SIG-M5 treated with dmso at 0.1 percent for 504 hours (cell line): ENCODE measurements at regions not wholly inside any gene's neighbourhood (a gene's known extent, or its start where the extent isn't known, plus 50 kb on each side); places are given as distances from the start of the nearest gene placed in this dataset.

Experiments used
- DNase-seq: peaks from one replicate; lab custom pipeline; 2025; ENCODE audit not compliant: unreplicated experiment; lab: John Stamatoyannopoulos, UW

DNA sequence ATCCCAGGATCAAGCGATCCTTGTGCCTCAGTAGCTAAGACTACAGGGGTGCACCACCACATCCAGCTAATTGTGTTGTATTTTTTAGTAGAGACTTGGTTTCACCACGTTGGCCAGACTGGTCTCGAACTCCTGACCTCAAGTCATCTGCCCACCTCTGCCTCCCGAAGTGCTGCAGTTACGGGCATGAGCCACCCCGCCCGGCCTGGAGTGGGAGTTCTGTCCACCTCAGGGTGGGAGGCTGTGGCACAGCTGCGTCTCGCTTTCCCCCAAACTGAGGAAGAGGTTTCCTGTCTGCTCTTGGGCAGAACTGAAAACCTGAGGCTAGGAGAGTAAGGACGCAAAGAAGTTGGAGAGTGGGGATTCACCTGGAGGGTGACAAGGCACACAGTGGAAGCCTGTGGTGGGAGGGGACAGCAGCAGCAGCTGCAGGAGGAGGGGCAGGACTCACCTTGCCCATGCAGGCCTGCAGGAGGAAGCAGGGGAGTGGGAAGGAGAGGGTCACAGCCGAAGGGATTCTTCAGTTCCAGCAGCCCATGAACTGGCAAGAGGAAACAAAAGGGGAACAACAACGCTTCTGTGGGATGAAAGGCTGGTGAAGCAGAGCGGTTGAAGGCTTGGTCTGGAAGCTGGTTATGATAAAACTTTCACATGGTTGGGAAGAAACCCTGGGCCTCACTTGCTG is 181.4 kb downstream of the GAS1 start:
- DNase-seq = peak; percentile 1

DNA sequence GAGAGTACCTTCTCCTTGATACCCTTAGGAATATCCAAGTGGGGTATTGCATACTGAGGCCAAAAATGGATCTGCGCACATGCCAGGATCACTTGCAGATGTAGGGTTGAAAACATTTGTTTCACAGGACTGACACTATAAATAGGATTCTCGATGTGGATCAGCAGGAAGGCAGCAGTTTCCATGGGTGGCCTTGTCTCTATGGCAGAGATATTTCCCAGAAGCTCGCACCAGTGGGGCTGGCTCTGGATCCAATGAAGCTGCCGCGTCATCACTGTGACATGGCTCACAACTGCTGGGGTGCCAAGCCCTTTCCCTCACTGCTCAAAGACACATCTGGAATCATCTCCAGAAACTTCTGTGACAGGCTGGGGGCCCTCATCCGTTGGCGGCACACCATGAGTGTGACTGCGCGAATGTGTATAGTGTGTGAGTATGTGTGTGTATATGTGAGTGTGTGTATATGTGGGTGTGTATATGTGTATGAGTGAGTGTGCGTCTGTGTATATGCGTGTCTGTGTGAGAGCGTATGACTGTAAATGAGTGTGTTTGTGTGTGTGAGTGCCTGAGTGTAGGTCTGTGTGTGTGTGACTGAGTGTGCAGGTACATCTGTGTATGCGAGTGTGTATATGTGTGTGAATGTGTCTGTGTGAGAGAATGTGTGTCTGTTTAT is 182.5 kb downstream of the GAS1 start:
- no peak for DNase-seq

DNA sequence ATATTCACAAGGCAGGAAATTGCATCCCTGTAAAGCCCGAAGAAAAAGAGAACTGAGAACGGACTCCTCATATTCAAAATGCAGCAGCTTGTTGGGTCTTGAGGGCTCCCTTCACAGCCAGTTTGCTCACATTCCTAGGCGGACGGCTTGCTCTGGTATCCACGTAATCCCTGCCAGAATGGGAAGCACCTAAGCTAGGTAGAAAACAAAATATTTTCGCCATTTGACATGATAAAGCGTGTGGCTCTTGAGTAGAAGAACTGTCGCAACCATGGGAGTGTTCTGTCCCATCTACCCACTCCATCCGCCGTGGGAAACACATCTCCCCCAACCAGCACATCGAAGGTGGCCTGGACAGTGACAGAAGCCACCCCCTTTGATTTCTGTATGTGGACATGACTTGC is 183.1 kb downstream of the GAS1 start:
- DNase-seq = peak; percentile 24

DNA sequence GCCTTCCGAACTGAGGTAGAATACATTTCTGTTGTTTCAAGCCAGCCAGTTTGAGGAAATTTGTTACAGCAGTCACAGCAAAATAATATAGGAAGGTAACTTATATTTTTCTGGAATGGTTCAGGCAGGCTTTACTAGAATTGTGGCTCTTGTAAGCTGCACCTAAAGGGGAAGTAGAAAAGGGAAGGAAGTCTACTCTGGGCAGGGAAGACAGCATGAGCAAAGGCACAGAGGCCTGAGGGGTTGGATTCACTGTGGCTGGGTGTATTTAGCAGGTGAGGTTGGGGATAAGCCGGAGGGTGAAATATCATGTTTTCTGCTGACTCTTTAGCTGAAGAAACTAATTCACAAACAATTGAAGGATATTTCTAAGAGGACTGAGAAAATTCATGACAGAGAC is 183.5 kb downstream of the GAS1 start:
- peak; percentile 61 for DNase-seq

DNA sequence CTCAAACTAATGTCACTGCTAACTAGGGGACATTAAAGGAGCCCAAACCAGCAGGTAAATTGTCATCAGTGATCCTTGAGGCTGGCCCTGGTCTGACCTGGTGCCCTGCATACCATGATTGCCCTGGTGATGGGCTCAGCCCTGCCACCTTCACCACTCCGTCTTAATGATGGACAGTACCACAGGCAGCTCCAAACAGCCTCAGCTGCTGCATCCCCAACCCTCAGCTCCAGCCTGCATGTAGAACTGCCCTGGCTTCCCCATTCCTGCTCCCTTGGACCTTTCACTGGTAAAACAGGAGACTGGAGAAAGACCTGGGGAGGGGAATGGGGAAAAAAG is 190.0 kb downstream of the GAS1 start:
- no peak for DNase-seq

DNA sequence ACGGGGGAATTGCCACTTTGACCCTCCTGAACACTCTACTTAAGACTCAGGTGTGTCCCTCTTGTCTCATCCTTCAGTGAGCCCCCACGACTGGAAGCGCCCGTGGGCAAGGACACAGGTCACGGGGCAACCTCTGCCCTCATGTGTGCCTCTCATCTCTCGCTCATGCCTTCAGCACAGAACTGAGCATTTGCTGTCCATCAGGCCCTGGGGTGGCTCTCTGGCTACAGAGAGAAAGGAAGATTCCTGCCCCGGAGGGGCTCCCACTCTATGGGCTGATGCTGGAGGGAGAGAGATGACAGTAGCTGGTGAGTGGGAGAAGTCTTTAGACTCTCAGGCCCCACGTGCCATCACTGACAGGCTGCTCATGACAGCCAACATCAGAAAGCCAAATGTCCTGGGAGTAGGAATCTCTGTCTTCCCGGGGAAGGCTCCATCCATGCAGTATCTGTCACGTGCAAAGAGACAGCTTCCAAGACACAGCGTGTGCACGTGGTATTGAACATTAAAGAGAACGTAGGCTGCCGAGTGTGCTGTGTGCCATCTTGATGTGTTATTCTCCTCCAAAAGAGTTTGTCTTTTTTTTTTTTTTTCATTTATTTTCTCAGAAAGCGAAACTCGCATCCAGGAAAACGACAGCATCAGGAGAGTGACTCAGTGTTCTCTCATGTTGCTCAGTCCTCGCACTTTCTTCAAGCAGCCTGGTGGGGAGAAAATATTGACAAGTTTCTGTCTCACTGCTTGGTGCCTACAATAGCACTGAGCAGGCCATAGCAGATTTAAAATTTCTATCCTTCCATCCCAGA is 190.5 kb downstream of the GAS1 start:
- DNase-seq = no peak

DNA sequence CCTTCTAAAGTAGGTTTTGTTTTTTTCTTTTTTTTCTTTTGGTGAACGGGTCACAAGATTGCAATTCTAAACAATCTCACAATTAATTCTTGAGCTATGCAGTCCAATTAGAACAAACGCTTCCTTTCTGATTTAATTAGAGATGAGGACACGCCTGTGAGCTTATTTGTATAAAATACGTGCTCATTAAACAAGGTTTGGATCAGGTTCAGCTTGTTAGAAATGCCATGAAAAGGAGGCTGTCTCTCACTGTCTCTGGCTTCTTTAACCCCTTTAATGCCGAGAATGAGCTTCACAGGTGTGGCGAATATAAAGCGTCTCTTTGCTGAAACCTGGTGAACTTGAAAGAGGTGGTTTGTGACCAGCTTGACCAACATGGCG is 191.8 kb downstream of the GAS1 start:
- DNase-seq = no peak

DNA sequence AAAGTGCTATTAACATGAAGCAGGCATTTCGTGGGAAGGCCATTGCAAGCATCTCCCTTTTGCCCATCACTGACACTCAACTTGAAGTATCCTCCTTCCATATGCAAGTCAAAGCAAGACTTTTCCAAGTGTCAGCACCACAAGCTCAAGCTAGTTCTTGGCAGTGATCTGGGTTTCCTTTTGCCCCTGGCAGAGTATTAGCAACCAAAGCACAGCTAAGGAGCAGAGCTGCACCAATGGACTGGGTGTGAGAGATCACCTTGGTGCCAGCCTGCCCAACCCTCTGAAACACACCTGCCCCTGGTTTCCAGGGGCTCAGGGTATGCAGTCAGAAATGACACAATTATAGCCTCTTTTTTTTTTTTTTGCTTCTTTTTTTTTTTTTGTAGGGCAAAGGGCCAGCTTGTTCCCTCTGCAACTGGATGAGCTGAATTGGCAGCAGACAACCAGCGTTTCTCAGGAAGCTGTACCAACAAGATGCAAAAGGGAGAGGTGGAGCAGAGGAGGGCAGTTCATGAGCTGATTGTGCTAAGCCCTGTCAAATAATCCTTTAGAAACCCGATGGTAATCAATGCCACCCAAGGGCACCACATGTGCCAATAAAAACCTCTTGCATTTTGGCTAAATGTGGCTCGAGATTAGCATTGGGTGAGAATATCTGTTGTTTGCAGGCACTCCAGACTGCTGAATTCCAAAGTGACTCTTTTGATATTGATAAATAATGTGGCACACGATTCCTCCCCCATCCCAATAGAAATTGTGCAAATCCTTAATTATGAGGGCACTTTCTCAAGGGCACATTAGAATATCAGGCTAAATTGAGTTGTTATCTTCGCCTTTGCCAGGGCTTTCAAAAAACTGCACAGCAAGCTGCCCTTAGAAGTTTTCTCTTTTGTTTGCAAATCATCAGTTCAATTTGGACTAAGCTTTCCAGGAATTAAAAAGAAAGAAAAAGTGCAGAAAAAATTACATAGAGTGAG is 192.4 kb downstream of the GAS1 start:
- no peak for DNase-seq

DNA sequence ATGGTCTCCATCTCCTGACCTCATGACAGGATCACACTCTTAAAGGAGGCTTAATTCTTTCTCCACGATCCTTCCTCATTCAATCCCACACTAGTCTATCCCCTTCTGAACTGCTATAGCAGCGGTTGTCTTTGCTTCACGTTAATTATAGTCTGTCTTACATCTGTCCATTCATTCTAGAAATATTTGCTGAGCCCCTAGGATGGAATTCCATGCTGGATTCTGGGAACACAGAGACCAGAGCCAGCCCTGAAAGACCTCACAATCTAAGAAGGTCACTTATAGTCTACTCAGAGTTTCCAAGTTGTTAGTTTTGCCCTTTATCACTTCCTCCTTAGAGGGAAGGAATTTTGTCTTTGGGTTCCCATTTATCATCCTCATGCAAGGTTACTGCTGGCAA is 193.5 kb downstream of the GAS1 start:
- DNase-seq = no peak

DNA sequence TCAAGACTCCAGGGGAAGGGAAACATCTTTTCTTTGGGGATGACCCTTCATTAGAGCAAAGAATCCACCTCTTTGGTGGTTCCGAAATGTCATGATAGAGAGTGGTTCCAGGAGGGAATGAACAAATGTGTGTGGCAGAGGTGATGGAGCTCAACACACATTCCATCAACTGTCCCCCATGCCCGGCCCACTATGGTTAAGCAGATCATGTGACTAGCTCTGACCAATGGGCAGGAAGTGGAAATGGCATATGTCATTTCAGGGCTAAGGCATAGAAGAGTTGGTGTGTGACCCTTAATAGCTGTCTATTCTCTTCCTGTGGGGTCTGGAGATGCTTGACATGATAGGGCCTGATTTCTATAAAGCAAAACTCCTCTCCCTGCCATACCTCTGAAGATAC is 194.6 kb downstream of the GAS1 start:
- DNase-seq = no peak

DNA sequence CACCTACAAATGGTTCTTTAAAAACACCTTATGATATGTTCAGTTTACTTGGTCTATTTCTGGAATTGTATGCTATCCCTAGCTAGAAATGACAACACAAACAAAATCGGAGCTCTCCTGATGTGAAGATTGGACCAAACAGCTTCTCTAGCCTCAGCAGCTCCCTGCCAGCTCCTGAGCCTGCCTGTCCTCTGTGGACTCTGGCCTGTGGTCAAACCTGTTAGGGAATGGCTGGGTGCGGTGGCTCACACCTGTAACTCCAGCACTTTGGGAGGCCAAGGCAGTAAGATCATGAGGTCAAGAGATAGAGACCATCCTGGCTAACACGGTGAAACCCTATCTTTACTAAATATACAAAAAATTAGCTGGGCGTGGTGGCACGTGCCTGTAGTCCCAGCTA is 195.3 kb downstream of the GAS1 start:
- DNase-seq = no peak

DNA sequence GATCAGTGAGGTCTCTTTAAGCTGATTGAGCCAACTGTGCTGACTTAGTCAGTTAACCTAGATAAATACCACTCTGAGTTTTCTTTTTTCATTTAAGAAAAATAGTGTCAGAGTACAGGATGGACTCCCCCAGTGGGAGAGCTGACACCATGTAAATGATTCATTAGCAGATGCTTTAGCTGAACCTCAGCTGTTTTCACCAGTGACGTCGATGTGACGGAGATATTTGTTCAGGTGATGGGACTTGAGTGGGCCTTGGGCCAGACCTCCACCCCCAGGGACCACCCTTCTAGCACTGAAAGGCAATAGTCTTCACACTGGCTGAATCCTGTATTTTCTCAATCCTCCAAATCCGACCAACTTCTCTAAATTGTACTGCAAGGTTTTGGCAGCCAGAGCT is 196.1 kb downstream of the GAS1 start:
- DNase-seq = no peak

DNA sequence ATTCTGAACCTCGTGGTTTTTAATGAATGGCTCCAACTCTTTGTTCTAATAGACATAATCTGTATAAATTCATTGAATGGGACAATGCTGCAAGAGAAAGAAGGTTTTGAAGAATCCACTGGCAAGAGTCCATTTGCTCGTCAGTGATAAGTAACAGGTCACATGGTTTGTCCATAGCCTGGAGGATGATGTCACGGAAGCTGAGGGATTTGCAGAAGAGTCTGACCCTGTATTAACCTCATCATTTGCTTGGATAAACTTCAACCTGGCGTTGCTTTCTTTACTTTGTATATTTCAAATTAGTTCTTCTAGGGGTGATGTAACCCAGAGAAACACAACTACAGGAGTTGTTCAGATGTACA is 197.4 kb downstream of the GAS1 start:
- no peak for DNase-seq

DNA sequence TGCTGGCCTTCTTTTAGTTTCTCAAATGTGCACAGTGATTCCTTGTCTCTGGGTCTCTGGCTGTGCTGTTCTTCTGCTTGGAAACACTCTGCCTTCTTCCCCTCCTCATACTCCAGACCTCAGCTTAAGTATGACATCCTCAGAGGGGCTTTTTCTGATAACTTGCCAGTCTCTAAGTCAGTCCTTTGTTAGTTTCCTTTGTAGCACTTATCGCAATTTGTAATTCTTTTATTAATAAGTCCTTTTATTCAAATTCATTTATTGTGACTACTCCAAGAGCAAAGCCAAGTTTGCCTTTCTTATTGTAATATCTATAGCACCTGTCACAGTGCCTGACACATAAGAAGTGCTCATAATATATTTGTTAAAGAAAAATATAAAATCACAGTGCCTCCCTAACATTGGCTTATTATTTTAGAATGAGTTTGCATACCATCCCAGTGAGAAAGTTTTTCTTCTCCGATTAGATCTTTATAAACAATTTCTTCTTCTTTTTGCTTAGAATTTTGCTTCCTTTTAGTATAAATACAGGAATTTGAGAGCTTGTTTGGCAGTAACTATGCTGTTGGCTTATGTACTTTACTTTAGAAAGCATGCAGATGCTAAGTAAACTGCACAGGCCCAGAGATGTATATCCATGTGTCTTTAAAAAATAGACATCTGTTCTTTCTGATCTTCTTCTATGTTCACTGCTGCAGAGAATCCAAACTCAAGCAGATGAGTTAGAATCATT is 198.0 kb downstream of the GAS1 start:
- DNase-seq = no peak

DNA sequence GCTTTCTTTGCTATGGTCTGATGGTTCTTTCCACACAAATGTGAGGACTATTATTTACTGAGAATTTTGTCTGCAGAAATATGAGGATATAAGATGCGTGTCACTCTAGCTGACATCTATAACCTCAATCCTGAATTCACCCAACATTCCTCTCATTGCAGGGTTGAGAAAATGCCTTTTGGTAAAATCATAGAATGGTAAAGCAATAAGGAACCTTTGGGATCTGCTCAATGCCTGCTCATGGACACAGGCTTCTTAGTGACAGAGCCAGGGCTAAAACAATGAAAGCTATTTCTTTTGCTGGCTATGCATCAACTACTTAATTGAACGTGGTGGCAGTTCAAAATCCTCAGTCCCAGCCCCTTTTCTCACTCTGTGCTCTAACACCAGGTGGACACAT is 199.6 kb downstream of the GAS1 start:
- no peak for DNase-seq

DNA sequence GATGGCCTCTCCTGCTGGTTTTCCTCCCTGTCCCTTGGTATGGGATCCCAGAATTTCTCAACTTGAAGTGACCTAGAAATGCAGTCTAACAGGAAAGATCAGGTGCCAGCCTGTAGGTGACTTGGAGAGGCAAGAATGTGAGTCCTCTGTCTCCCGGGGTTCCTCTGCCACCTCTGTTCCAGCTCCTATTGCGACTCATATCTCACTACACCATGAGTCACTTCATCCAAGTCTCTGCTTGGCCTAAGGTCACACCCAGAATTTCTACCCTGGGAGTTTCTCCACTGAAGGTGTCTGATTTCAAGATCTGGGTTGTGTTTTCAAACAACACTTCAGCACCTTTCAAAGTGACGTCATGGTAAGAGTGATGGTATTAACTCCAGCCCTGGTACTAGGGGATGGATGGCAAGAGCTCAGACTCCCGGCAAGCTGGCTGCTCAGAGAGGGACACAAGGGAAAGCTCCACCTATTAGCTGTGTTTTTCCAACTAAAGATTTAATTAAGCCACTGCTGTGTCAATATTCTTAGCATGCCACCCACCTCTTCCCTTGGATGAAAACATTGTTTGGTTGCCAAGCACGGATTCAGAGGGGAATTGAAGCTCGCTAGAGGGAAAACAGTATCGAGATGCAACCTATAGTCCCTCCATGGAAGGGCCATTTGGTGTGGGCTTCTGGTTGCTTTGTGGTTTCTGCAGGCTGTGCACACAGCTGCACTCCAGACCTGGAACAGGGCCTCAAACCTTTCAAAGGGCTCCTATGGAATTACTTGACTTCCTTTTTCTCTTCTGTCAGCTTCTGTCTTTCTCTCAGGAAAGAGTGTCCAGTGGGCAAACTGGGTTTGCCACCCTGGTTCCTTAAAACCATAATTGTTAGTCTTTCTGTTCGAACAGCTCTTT is 205.7 kb downstream of the GAS1 start:
- peak; percentile 60 for DNase-seq

DNA sequence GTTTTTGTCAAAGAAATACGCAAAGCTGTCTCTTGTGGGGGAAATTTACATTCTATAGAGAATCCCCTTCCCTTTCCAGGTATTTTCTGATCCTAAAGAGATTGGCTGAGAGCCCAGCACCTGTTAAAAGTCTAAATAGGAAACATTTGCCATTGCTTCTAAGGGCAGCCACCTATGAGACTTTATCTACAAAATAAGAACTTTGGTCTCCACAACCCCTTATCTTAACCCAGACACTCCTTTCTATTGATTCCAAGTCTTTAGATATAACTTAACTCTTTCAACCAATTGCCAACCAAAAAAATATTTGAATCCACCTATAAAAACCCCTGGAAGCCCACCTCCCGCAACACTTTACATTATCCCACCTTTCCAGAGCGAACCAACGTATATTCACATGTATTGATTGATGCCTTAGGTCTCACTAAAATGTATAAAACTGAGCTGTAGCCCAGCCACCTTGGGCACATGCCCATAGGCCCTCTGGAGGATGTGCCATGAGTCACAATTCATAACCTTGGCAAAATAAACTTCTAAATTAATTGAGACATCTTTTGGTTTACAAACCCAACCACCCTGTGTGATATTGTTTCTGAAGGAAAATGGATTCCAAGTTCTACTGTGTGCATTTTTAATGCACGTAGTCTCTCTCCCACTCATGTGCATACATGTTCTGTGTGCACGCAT is 211.4 kb downstream of the GAS1 start:
- DNase-seq = no peak

DNA sequence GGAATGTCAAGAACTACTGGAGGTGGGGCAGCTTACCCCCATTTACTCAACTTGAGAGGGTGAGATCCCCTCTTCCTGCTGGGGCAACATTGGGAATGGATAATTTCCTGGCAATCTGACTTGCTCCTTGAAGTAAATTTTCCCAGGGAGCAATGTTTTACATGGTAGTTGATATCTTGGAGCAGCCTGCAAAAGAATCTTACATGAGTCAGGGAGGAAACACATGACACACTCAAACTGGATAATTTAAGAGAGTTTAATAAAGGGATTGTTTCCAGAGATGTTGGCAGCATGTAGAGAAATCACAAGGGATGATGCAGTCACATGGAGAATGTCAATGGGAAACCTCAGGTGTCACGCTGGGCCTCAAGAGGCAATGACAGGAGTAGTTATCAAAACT is 212.5 kb downstream of the GAS1 start:
- DNase-seq = no peak

DNA sequence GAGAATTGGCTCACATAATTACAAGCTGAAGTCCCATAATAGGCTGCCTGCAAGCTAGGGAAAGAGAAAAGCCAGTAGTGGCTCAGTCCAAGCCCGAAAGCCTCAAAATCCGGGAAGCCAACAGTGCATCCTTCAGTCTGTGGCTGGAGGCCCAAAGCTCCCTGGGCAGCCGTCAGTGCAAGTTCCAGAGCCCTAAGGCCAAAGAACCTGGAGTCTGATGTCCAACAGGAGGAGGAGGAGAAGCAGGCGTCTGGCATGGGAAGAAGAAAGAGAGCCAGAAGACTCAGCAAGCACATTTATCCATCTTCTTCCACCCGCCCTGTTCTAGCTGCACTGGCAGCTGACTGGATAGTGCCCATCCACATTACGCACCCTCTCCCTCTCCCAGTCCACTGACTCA is 213.4 kb downstream of the GAS1 start:
- no peak for DNase-seq
